Erythroblast (primary cell): ENCODE measurements at regions not wholly inside any gene's neighbourhood (a gene's known extent, or its start where the extent isn't known, plus 50 kb on each side); places are given as distances from the start of the nearest gene placed in this dataset.

Experiments used
- GATA1 ChIP-seq: IDR thresholded peaks from 2 replicates; pipeline ENCODE4 v1.6.1; 2011; ENCODE audit warnings: low read depth, mild to moderate bottlenecking, control low read depth, low read length, moderate library complexity
- POLR2A ChIP-seq: IDR thresholded peaks from 2 replicates; pipeline ENCODE4 v1.6.1; 2011; ENCODE audit warnings: mild to moderate bottlenecking, low read length

- TF ChIP-seq POLR2A: no peak
- no peak for TF ChIP-seq GATA1
Observed at GRCh38 chr9:89256642-89257041, 54.4 kb upstream of the CKS2 start.
